ENCODE measurements at regions not wholly inside any gene's neighbourhood (a gene's known extent, or its start where the extent isn't known, plus 50 kb on each side); places are given as distances from the start of the nearest gene placed in this dataset.

DNA sequence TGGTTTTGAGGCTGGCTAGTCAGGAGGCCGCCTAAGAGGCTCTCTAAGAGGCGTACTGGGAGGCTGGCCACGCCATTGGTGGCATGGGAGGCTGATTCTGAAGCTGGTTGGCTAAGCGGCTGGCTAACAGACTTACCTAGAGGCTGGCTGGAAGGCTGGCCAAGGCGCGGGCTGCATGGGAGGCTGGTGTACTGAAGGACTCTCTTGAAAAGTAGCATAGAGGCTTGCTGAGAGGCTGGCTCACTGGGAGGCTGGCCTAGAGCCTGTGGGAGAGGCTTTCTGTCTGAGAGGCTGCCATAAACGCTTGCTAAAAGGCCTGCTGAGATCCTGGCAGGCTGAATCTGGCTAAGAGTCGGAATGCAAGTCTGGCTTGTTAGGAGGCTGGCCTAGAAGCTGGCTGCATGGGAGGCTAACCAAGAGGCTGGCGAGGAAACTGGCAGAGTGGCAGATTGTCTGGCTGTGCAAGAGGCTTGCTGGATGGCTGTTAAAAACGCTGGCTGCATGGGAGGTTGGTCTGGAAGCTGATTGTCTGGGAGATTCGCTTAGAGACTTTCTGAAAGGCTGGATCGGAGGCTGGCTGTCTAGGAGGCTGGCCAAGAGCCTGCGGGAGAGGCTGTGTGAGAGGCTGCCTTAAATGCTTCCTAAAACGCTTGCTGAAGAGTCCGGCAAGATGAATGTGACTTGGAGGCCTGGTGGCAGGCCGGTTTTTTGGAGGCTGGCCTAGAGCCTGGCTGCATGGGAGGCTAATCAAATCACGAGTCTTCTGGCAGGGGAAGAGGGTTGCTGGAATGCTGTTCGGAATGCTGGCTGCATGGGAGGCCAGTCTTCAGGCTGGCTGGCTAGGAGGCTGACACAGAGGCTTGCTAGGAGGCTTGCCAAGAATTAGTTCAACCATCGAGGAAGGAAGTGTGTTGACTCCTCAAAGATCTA lies 134.2 kb downstream of the OR13A1 start:
- Mint-ChIP-seq H3K27ac (peak overlapping the region; percentile 16), H3K4me1 (ENCODE audit: low read depth) (peaks cover 12% of the 10 kb centered on the region), H3K9me3 (ENCODE audit: low read depth) (no peaks in the 10 kb centered on the region), H3K4me3 (ENCODE audit: low read depth) (no peak overlapping the region), H3K27me3 (no peaks in the 10 kb centered on the region), H3K36me3 (ENCODE audit: insufficient read depth) (no peaks in the 10 kb centered on the region)
- DNase-seq (ENCODE audit: low spot score, unreplicated experiment) = no peak
- TF ChIP-seq, protein P1, sequence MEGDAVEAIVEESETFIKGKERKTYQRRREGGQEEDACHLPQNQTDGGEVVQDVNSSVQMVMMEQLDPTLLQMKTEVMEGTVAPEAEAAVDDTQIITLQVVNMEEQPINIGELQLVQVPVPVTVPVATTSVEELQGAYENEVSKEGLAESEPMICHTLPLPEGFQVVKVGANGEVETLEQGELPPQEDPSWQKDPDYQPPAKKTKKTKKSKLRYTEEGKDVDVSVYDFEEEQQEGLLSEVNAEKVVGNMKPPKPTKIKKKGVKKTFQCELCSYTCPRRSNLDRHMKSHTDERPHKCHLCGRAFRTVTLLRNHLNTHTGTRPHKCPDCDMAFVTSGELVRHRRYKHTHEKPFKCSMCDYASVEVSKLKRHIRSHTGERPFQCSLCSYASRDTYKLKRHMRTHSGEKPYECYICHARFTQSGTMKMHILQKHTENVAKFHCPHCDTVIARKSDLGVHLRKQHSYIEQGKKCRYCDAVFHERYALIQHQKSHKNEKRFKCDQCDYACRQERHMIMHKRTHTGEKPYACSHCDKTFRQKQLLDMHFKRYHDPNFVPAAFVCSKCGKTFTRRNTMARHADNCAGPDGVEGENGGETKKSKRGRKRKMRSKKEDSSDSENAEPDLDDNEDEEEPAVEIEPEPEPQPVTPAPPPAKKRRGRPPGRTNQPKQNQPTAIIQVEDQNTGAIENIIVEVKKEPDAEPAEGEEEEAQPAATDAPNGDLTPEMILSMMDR (IDR thresholded peaks at IDR 0.05; ENCODE audit: unreplicated experiment) = no peak

DNA sequence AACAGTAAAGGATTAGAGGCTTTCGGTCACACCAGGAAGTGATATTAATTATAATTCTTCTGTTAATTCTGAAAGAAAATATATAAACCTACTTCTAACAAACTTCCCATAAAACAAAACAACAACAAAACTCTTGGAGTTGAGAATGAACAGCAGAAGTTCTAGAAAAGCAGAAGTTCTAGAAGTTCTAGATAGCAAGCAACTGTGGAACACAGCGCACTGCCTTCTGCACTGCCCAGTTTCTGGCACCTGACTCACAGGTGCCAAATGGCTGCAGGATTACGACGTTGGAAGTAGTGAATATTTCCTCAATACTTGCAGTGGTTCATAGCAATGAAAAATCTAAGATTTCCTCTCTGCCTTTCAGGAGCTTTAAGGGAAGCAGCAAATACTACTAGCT lies 132.2 kb downstream of the OR13A1 start:
- H3K27ac Mint-ChIP-seq = no peak overlapping the region
- no peaks in the 10 kb centered on the region for H3K27me3 Mint-ChIP-seq
- no peaks in the 10 kb centered on the region for H3K9me3 Mint-ChIP-seq (ENCODE audit: low read depth)
- no peaks in the 10 kb centered on the region for H3K36me3 Mint-ChIP-seq (ENCODE audit: insufficient read depth)
- DNase-seq (ENCODE audit: low spot score, unreplicated experiment) = no peak
- peaks cover 6% of the 10 kb centered on the region for H3K4me1 Mint-ChIP-seq (ENCODE audit: low read depth)
- TF ChIP-seq, protein P1 (IDR thresholded peaks at IDR 0.05; ENCODE audit: unreplicated experiment) = no peak
- no peak overlapping the region for H3K4me3 Mint-ChIP-seq (ENCODE audit: low read depth)

DNA sequence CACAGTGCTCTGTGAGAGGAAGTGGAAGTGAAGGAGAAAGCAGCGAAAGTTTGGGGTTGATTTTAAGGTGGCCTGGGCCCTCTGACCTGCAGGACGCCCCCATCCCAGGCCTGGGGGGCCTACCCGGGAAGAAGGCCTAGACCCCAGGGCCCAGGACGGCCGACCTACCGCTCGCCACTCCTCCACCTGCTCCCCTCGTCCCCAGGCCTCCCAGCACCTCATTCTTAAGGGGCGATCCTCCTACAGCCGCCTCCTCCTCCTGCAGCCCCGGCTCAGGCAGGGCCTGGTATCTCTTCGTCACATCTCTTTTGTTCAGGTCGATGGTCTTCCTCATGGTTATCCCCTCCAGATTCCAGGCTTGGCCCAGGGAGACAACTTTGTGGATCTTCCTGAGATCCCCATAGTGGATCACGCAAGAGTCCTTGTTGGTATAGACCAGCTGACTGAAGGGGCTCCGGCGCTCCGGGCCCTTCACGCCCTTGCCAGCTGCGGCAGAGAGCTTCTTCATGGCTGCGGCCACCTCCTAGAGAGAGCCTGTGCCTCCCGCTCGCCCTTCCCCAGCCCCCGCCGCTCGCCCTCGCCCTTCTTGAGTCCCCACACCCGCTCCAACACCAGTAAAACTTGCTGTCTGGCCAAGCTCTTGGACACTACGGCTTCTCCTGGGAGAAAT lies 117.5 kb downstream of the OR13A1 start:
- TF ChIP-seq, protein P1 (IDR thresholded peaks at IDR 0.05; ENCODE audit: unreplicated experiment) = no peak
- Mint-ChIP-seq H3K4me1 (ENCODE audit: low read depth) (no peaks in the 10 kb centered on the region), H3K9me3 (ENCODE audit: low read depth) (no peaks in the 10 kb centered on the region), H3K27ac (no peak overlapping the region), H3K27me3 (peaks cover 2% of the 10 kb centered on the region), H3K36me3 (ENCODE audit: insufficient read depth) (no peaks in the 10 kb centered on the region), H3K4me3 (ENCODE audit: low read depth) (no peak overlapping the region)
- no peak for DNase-seq (ENCODE audit: low spot score, unreplicated experiment)

DNA sequence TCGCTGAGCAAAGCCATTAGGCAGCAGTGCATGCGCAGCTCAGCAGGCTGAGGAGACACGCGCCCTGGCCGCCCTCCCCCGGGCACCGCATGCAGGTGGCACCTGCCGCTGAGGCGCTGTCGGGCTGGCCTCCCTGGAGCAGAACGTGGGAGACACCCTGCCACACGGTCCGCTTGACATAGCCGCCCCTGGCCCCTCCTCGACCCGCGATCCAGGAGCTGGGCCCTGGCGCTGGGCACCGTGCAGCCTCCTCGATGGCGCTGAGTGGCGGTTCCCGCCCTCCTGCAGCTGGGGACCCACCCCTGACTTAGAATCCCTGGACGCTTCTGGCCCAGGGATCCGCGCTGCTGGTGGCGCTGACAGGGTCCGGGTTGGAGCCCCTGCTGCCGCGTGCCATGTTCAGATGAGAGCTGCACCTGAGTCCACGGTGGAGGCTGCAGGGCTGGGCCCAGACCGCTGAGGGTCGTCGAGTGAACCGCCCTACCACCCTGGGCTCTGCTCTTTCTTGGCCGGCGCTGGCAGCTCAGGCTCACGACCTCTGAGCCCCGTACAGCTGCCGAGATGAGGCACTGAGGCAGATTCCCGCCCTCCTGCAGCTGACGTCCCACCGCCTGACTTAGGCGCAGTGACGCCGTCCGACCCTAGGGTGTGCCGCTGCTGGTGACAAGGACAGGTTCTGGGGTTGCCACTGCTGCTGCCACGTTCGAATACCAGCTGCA lies 116.8 kb downstream of the OR13A1 start:
- TF ChIP-seq, protein P1 (IDR thresholded peaks at IDR 0.05; ENCODE audit: unreplicated experiment) = no peak
- Mint-ChIP-seq H3K4me1 (ENCODE audit: low read depth) (no peaks in the 10 kb centered on the region), H3K27ac (no peak overlapping the region), H3K36me3 (ENCODE audit: insufficient read depth) (no peaks in the 10 kb centered on the region), H3K27me3 (peaks cover 2% of the 10 kb centered on the region), H3K9me3 (ENCODE audit: low read depth) (no peaks in the 10 kb centered on the region), H3K4me3 (ENCODE audit: low read depth) (no peak overlapping the region)
- DNase-seq (ENCODE audit: low spot score, unreplicated experiment) = no peak

DNA sequence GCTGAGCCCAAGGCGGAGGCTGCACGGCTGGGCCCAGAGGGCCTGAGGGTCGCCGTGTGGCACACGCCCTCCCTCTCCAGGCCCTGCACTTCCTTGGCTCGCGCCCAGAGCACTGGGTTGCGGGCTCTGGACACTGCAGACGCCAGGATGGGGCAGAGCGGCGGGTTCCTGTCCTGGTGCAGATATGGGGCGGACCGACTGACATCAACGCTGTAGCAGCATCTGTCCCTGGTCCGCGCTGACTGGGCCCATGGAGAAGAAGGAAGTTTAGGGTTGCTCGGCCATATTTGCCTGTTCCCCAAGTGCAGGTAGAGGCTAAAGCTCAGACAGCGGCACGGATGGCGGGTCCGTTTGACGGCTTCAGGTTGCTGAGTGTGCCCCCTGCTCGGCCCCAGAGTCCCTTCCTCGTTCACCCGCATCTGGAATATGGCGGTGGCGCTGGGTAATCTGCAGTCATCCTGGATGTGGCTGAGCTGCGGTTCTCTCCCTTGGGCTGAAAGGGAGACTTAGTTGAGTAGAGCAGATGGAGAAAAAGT lies 116.1 kb downstream of the OR13A1 start:
- no peaks in the 10 kb centered on the region for H3K36me3 Mint-ChIP-seq (ENCODE audit: insufficient read depth)
- H3K9me3 Mint-ChIP-seq (ENCODE audit: low read depth) = no peaks in the 10 kb centered on the region
- H3K4me3 Mint-ChIP-seq (ENCODE audit: low read depth) = no peak overlapping the region
- H3K27me3 Mint-ChIP-seq = peaks cover 2% of the 10 kb centered on the region
- no peak for DNase-seq (ENCODE audit: low spot score, unreplicated experiment)
- H3K27ac Mint-ChIP-seq = no peak overlapping the region
- TF ChIP-seq, protein P1 (IDR thresholded peaks at IDR 0.05; ENCODE audit: unreplicated experiment) = no peak
- H3K4me1 Mint-ChIP-seq (ENCODE audit: low read depth) = peaks cover 2% of the 10 kb centered on the region

Data from progenitor cell of endocrine pancreas (in vitro differentiated cells).